K562 (cell line): ENCODE measurements at regions not wholly inside any gene's neighbourhood (a gene's known extent, or its start where the extent isn't known, plus 50 kb on each side); places are given as distances from the start of the nearest gene placed in this dataset.

Source experiments
- CEBPG ChIP-seq, 3 experiments: fragments of 200-800 bp in 1 of 3; sonication (Bioruptor generic) in 1 of 3; sonication (generic) in 1 of 3; formaldehyde crosslinking in 1 of 3; IDR thresholded peaks in 2 of 3; conservative IDR thresholded peaks in 1 of 3; 2 replicates each; pipeline versions ENCODE4 v1.6.1 to v1.8.0; 2016 to 2022; ENCODE audit warnings: missing compliant biosample characterization in 2 of 3, missing genetic modification characterization in 2 of 3, mild to moderate bottlenecking in 1 of 3, missing genetic modification reagents in 1 of 3
- EP400 ChIP-seq: fragments of 450-650 bp; IDR thresholded peaks from 2 replicates; pipeline ENCODE4 v1.6.1; 2017; ENCODE audit warnings: antibody characterized with exemption, mild to moderate bottlenecking, moderate library complexity
- HES1 ChIP-seq: fragments of 450-650 bp; IDR thresholded peaks from 2 replicates; pipeline ENCODE4 v1.6.1; 2016; ENCODE audit warnings: low read depth, mild to moderate bottlenecking, moderate library complexity
- THRAP3 ChIP-seq: fragments of 450-650 bp; IDR thresholded peaks from 2 replicates; pipeline ENCODE4 v1.6.1; 2016; ENCODE audit warnings: mild to moderate bottlenecking, inconsistent platforms, borderline replicate concordance
- ZBTB17 ChIP-seq: fragments of 450-650 bp; formaldehyde crosslinking; IDR thresholded peaks from 2 replicates; pipeline ENCODE4 v1.4.0; 2020; ENCODE audit warnings: mild to moderate bottlenecking
- ZNF699 ChIP-seq: fragments of 250-450 bp; sonication (Bioruptor Pico); IDR thresholded peaks from 2 replicates; pipeline ENCODE4 v1.8.0; 2021; ENCODE audit warnings: mild to moderate bottlenecking, moderate library complexity; ENCODE audit not compliant: insufficient replicate concordance
- TF ChIP-seq, protein P1 (sequence below): fragments of 450-650 bp; IDR thresholded peaks from 2 replicates; pipeline ENCODE4 v1.6.1; 2016; ENCODE audit warnings: low read depth

DNA sequence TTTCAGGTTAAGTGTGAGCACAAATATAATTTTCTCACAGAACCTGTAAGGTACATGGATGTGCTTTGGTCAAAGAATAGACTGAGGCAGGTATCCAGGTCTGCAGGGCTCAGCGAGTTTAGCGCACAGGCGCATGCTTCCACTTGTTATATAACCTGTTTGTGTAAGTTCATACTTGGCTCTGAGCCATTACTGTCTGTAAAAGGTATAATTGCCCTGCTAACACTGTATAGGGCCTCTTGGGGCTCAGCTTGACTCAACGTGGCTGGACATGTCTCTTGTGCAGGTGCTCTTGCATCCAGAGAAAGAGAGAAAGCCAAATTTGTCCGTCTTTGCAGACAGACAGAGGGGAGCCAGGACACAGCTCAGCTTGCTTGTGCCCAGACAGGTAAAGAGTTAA, 759.6 kb downstream of the MTRR start (continued):
- no peak for TF ChIP-seq HES1
- no peak for TF ChIP-seq ZBTB17 (CRISPR knock-in tag)
- TF ChIP-seq EP400, result no peak
- no peak for TF ChIP-seq CEBPG (CRISPR knock-in tag; IDR thresholded peaks at IDR 0.05)
- TF ChIP-seq CEBPG (tag; conservative IDR thresholded peaks at IDR 0.05 in 1 of 2, IDR thresholded peaks at IDR 0.05 in 1 of 2), result no peak
- TF ChIP-seq, protein P1, sequence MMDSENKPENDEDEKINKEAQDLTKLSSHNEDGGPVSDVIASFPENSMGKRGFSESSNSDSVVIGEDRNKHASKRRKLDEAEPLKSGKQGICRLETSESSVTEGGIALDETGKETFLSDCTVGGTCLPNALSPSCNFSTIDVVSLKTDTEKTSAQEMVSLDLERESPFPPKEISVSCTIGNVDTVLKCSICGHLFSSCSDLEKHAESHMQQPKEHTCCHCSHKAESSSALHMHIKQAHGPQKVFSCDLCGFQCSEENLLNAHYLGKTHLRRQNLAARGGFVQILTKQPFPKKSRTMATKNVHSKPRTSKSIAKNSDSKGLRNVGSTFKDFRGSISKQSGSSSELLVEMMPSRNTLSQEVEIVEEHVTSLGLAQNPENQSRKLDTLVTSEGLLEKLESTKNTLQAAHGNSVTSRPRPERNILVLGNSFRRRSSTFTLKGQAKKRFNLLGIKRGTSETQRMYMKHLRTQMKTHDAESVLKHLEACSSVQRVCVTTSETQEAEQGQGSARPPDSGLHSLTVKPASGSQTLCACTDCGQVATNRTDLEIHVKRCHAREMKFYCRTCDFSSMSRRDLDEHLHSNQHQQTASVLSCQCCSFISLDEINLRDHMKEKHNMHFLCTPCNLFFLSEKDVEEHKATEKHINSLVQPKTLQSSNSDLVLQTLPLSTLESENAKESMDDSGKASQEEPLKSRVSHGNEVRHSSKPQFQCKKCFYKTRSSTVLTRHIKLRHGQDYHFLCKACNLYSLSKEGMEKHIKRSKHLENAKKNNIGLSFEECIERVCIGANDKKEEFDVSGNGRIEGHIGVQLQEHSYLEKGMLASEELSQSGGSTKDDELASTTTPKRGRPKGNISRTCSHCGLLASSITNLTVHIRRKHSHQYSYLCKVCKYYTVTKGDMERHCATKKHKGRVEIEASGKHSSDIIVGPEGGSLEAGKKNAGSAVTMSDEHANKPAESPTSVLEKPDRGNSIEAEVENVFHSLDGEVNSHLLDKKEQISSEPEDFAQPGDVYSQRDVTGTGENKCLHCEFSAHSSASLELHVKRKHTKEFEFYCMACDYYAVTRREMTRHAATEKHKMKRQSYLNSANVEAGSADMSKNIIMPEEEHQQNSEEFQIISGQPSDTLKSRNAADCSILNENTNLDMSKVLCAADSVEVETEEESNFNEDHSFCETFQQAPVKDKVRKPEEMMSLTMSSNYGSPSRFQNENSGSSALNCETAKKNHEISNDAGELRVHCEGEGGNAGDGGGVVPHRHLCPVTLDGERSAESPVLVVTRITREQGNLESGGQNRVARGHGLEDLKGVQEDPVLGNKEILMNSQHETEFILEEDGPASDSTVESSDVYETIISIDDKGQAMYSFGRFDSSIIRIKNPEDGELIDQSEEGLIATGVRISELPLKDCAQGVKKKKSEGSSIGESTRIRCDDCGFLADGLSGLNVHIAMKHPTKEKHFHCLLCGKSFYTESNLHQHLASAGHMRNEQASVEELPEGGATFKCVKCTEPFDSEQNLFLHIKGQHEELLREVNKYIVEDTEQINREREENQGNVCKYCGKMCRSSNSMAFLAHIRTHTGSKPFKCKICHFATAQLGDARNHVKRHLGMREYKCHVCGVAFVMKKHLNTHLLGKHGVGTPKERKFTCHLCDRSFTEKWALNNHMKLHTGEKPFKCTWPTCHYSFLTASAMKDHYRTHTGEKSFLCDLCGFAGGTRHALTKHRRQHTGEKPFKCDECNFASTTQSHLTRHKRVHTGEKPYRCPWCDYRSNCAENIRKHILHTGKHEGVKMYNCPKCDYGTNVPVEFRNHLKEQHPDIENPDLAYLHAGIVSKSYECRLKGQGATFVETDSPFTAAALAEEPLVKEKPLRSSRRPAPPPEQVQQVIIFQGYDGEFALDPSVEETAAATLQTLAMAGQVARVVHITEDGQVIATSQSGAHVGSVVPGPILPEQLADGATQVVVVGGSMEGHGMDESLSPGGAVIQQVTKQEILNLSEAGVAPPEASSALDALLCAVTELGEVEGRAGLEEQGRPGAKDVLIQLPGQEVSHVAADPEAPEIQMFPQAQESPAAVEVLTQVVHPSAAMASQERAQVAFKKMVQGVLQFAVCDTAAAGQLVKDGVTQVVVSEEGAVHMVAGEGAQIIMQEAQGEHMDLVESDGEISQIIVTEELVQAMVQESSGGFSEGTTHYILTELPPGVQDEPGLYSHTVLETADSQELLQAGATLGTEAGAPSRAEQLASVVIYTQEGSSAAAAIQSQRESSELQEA, result no peak
- TF ChIP-seq THRAP3, result no peak
- TF ChIP-seq ZNF699 (CRISPR knock-in tag), result no peak
